H1 (cell line): ENCODE measurements at regions not wholly inside any gene's neighbourhood (a gene's known extent, or its start where the extent isn't known, plus 50 kb on each side); places are given as distances from the start of the nearest gene placed in this dataset.

Source experiments
- GABPA ChIP-seq: IDR thresholded peaks from 2 replicates; pipeline ENCODE4 v1.6.1; 2011; ENCODE audit warnings: mild to moderate bottlenecking, low read length, moderate library complexity, borderline replicate concordance; ENCODE audit not compliant: insufficient read depth
- KDM1A ChIP-seq: fragments of 200-600, 300-600 bp; sonication (generic); IDR thresholded peaks from 2 replicates; pipeline ENCODE4 v1.7.1; 2016; ENCODE audit warnings: mild to moderate bottlenecking, low read length, borderline replicate concordance
- KDM4A ChIP-seq: IDR thresholded peaks from one replicate; pipeline ENCODE4 v1.7.1; 2012; ENCODE audit warnings: low read depth, mild to moderate bottlenecking, moderate library complexity, low read length, inconsistent platforms; ENCODE audit not compliant: severe bottlenecking
- RNF2 ChIP-seq: fragments of 200-900, 300-1000 bp; sonication (generic); IDR thresholded peaks from 2 replicates; pipeline ENCODE4 v1.7.1; 2016; ENCODE audit warnings: borderline replicate concordance, low read depth, mild to moderate bottlenecking, antibody characterized with exemption, low read length; ENCODE audit not compliant: poor library complexity, severe bottlenecking; ENCODE audit errors: missing control alignments
- SIN3A ChIP-seq, 2 experiments: IDR thresholded peaks in 1 of 2; conservative IDR thresholded peaks in 1 of 2; 2 replicates each; pipeline ENCODE4 v1.6.1; 2011 to 2012; ENCODE audit warnings: low read length in 2 of 2, improper control_type of control experiment in 1 of 2, low read depth in 1 of 2, mild to moderate bottlenecking in 1 of 2

DNA sequence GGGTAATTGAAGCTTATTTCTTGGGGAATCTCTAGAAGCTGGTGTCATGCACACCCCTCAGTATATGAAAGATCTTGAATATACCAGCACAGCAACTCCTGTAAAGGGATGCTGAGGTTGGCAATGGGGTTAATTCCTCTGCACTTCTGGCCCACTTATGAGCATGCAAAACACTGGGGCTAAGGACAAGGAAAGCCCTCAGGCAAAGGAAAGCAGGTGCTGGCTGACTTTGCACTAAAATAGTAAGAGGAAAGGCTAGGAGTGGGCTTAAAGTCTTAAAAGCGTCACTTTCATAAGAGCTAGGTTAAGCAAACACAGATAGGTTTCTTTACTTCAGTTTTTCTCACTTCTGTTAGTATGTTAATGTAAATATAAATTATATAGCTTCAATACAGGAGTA is 572.6 kb upstream of the LUZP2 start (continued):
- no peak for TF ChIP-seq RNF2
- TF ChIP-seq SIN3A (conservative IDR thresholded peaks at IDR 0.05 in 1 of 2, IDR thresholded peaks at IDR 0.05 in 1 of 2; ENCODE audit: low read depth in 1 of 2, low read length in 2 of 2), result no peak
- no peak for TF ChIP-seq KDM4A
- no peak for TF ChIP-seq GABPA
- no peak for TF ChIP-seq KDM1A
